Mammary epithelial cell (primary cell): ENCODE measurements at regions not wholly inside any gene's neighbourhood (a gene's known extent, or its start where the extent isn't known, plus 50 kb on each side); places are given as distances from the start of the nearest gene placed in this dataset.

ENCODE experiments used
- EZH2 ChIP-seq: IDR thresholded peaks from 2 replicates; pipeline ENCODE4 v1.6.1; 2012; ENCODE audit warnings: low read length, inconsistent platforms, borderline replicate concordance
- TF ChIP-seq, protein P1 (sequence below), 2 donors: IDR thresholded peaks in 1 of 2; conservative IDR thresholded peaks in 1 of 2; 2 replicates each; pipeline ENCODE4 v1.5.1; 2011 to 2012; ENCODE audit warnings: inconsistent platforms in 2 of 2, low read length in 2 of 2, mild to moderate bottlenecking in 2 of 2, control low read depth in 1 of 2, low read depth in 1 of 2; ENCODE audit not compliant: insufficient read depth in 1 of 2; ENCODE audit errors: extremely low read depth in 1 of 2

DNA sequence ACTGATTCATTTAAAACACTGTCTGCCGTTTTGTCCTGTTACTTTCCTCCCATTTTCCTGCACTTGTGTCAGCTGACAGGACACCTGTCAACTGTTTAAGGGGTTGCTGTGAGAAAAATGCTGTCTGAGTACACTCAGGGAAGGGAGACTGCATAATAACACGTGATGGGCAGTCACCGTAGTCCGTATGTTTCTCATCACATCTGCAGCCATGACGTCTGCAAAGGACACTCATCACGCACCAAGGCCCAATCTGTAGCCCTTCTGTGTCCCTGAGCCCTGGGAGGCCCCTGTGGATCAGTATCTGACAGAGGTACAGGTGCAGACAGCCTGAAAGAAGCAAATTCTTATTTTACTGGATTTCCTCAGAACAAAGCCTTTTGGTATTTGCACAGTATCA is 396.3 kb downstream of the YTHDC2 start:
- TF ChIP-seq, protein P1, sequence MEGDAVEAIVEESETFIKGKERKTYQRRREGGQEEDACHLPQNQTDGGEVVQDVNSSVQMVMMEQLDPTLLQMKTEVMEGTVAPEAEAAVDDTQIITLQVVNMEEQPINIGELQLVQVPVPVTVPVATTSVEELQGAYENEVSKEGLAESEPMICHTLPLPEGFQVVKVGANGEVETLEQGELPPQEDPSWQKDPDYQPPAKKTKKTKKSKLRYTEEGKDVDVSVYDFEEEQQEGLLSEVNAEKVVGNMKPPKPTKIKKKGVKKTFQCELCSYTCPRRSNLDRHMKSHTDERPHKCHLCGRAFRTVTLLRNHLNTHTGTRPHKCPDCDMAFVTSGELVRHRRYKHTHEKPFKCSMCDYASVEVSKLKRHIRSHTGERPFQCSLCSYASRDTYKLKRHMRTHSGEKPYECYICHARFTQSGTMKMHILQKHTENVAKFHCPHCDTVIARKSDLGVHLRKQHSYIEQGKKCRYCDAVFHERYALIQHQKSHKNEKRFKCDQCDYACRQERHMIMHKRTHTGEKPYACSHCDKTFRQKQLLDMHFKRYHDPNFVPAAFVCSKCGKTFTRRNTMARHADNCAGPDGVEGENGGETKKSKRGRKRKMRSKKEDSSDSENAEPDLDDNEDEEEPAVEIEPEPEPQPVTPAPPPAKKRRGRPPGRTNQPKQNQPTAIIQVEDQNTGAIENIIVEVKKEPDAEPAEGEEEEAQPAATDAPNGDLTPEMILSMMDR (conservative IDR thresholded peaks at IDR 0.05 in 1 of 2, IDR thresholded peaks at IDR 0.05 in 1 of 2; ENCODE audit: extremely low read depth in 1 of 2, insufficient read depth in 1 of 2, low read depth in 1 of 2, low read length in 2 of 2) = no peak
- no peak for TF ChIP-seq EZH2
